DND-41 (cell line): ENCODE measurements at regions not wholly inside any gene's neighbourhood (a gene's known extent, or its start where the extent isn't known, plus 50 kb on each side); places are given as distances from the start of the nearest gene placed in this dataset.

Experiments used
- ATAC-seq: fragments of 200-7000 bp; cut with Tn5 transposase; 3 replicates; pipeline ENCODE4 v1.9.1; 2021; ENCODE audit warnings: low read depth; ENCODE audit not compliant: insufficient read depth
- DNase-seq: peaks from one replicate; pipeline ENCODE4 v3.0.0-alpha.2; 2020
- H2AFZ ChIP-seq: 2 replicates; pipeline ENCODE4 v1.6.0; 2012; ENCODE audit warnings: low read depth, low read length
- H3K27ac ChIP-seq: 2 replicates; pipeline ENCODE4 v1.5.1; 2012; ENCODE audit warnings: low read length, inconsistent platforms
- H3K27me3 ChIP-seq: fragments of 200-600 bp; sonication (generic); 2 replicates; pipeline ENCODE4 v1.6.0; 2012; ENCODE audit warnings: low read length, mild to moderate bottlenecking, inconsistent platforms; ENCODE audit not compliant: insufficient read depth, poor library complexity
- H3K36me3 ChIP-seq: 2 replicates; pipeline ENCODE4 v1.5.1; 2012; ENCODE audit warnings: low read length, inconsistent platforms; ENCODE audit not compliant: insufficient read depth
- H3K4me1 ChIP-seq: 2 replicates; pipeline ENCODE4 v1.5.1; 2012; ENCODE audit warnings: mild to moderate bottlenecking, low read length; ENCODE audit not compliant: insufficient read depth
- H3K4me2 ChIP-seq: 2 replicates; pipeline ENCODE4 v1.6.0; 2012; ENCODE audit warnings: mild to moderate bottlenecking, moderate library complexity, low read length, inconsistent platforms; ENCODE audit not compliant: insufficient read depth
- H3K4me3 ChIP-seq, 2 experiments: fragments of 200-600 bp in 1 of 2; shearing (Covaris generic) in 1 of 2; 2 replicates each; pipeline ENCODE4 v1.5.1; 2012 to 2016; ENCODE audit warnings: inconsistent platforms in 2 of 2, low read length in 2 of 2, mild to moderate bottlenecking in 2 of 2, low read depth in 1 of 2, moderate library complexity in 1 of 2
- H3K79me2 ChIP-seq: 2 replicates; pipeline ENCODE4 v1.6.0; 2012; ENCODE audit warnings: low read length, inconsistent platforms; ENCODE audit not compliant: insufficient read depth
- H3K9ac ChIP-seq: 2 replicates; pipeline ENCODE4 v1.6.0; 2012; ENCODE audit warnings: low read depth, mild to moderate bottlenecking, inconsistent platforms, low read length, moderate library complexity
- H3K9me3 ChIP-seq: 2 replicates; pipeline ENCODE4 v1.5.1; 2012; ENCODE audit warnings: low read length, moderate library complexity, mild to moderate bottlenecking, inconsistent platforms; ENCODE audit not compliant: insufficient read depth, severe bottlenecking
- H4K20me1 ChIP-seq: 2 replicates; pipeline ENCODE4 v1.6.0; 2012; ENCODE audit warnings: low read length; ENCODE audit not compliant: insufficient read depth
- CTCF ChIP-seq: IDR thresholded peaks from 2 replicates; pipeline ENCODE4 v1.5.1; 2012; ENCODE audit warnings: borderline replicate concordance, low read length, moderate library complexity, mild to moderate bottlenecking; ENCODE audit not compliant: poor library complexity, severe bottlenecking; ENCODE audit errors: extremely low read depth
- EZH2 ChIP-seq: IDR thresholded peaks from 3 replicates; pipeline ENCODE4 v1.6.1; 2012; ENCODE audit warnings: borderline replicate concordance, low read depth, mild to moderate bottlenecking, moderate library complexity, low read length, inconsistent platforms; ENCODE audit not compliant: severe bottlenecking

GRCh38 chr3:48084170-48084569, 68.0 kb upstream of the MAP4 start:
- Histone ChIP-seq H2AFZ (no peak overlapping the region), H3K9me3 (no peaks in the 10 kb centered on the region), H3K27ac (no peak overlapping the region), H3K4me3 (no peak overlapping the region), H3K36me3 (peaks cover 13% of the 10 kb centered on the region), H3K4me2 (no peak overlapping the region), H4K20me1 (peaks cover 19% of the 10 kb centered on the region; the same call in 1 of the 2 replicates), H3K9ac (no peak overlapping the region), H3K79me2 (peaks cover 86% of the 10 kb centered on the region), H3K4me1 (peaks cover 15% of the 10 kb centered on the region), H3K27me3 (no peaks in the 10 kb centered on the region)
- no peak for DNase-seq
- no peak for ATAC-seq
- TF ChIP-seq CTCF, result no peak
- no peak for TF ChIP-seq EZH2

- Histone ChIP-seq H3K4me1 (peaks cover 12% of the 10 kb centered on the region), H3K9ac (no peak overlapping the region), H3K9me3 (no peaks in the 10 kb centered on the region), H3K4me2 (no peak overlapping the region), H3K27ac (no peak overlapping the region), H3K27me3 (no peaks in the 10 kb centered on the region), H3K4me3 (no peak overlapping the region), H4K20me1 (peaks cover 19% of the 10 kb centered on the region; the same call in 1 of the 2 replicates), H3K36me3 (peaks cover 13% of the 10 kb centered on the region), H2AFZ (no peak overlapping the region), H3K79me2 (peaks cover 91% of the 10 kb centered on the region)
- ATAC-seq, result no peak
- DNase-seq, result no peak
- TF ChIP-seq CTCF (no peak), EZH2 (no peak)
These were observed 66.5 kb upstream of the MAP4 start for GRCh38 chr3:48082580-48083184.

GRCh38 chr3:48077815-48078214, 61.6 kb upstream of the MAP4 start:
- TF ChIP-seq EZH2 (no peak), CTCF (no peak)
- Histone ChIP-seq H3K4me3 (no peak overlapping the region), H3K4me2 (no peak overlapping the region), H3K27me3 (no peaks in the 10 kb centered on the region), H3K9me3 (no peaks in the 10 kb centered on the region), H2AFZ (no peak overlapping the region), H3K79me2 (peaks cover 82% of the 10 kb centered on the region), H3K27ac (no peak overlapping the region), H3K4me1 (no peaks in the 10 kb centered on the region), H3K9ac (no peak overlapping the region), H4K20me1 (peaks cover 8% of the 10 kb centered on the region; the same call in 1 of the 2 replicates), H3K36me3 (peaks cover 4% of the 10 kb centered on the region; the same call in 1 of the 2 replicates)
- ATAC-seq (no peak), DNase-seq (no peak)

- Histone ChIP-seq H3K27ac (no peak overlapping the region), H3K36me3 (no peaks in the 10 kb centered on the region), H3K79me2 (peaks cover 82% of the 10 kb centered on the region), H3K4me1 (no peaks in the 10 kb centered on the region), H3K4me3 (no peak overlapping the region), H3K4me2 (no peak overlapping the region), H3K27me3 (no peaks in the 10 kb centered on the region), H3K9ac (no peak overlapping the region), H4K20me1 (peaks cover 6% of the 10 kb centered on the region; the same call in 1 of the 2 replicates), H3K9me3 (no peaks in the 10 kb centered on the region), H2AFZ (no peak overlapping the region)
- ATAC-seq (no peak), DNase-seq (no peak)
- TF ChIP-seq EZH2 (no peak), CTCF (no peak)
These were observed 53.8 kb upstream of the MAP4 start for GRCh38 chr3:48070030-48070429.
